BLaER1 (cell line): ENCODE measurements at regions not wholly inside any gene's neighbourhood (a gene's known extent, or its start where the extent isn't known, plus 50 kb on each side); places are given as distances from the start of the nearest gene placed in this dataset.
"Not testable (repeated sequence)": the region's sequence is repeated elsewhere in the genome, so short reads cannot be mapped to it uniquely, and the experiment has no call there.

Experiments used
- H3K27ac ChIP-seq: shearing (Covaris generic); formaldehyde crosslinking; 2 replicates; pipeline ENCODE4 v1.8.1; 2022
- H3K27me3 ChIP-seq: shearing (Covaris generic); formaldehyde crosslinking; 2 replicates; pipeline ENCODE4 v1.8.1; 2022
- H3K36me3 ChIP-seq: shearing (Covaris generic); formaldehyde crosslinking; 2 replicates; pipeline ENCODE4 v1.8.1; 2022
- H3K4me1 ChIP-seq: shearing (Covaris generic); formaldehyde crosslinking; 2 replicates; pipeline ENCODE4 v1.8.1; 2022
- H3K4me2 ChIP-seq: shearing (Covaris generic); formaldehyde crosslinking; 2 replicates; pipeline ENCODE4 v1.8.1; 2022
- H3K4me3 ChIP-seq: shearing (Covaris generic); formaldehyde crosslinking; 2 replicates; pipeline ENCODE4 v1.8.1; 2022
- H3K9ac ChIP-seq: shearing (Covaris generic); formaldehyde crosslinking; 2 replicates; pipeline ENCODE4 v1.8.1; 2022
- H3K9me3 ChIP-seq: shearing (Covaris generic); formaldehyde crosslinking; 2 replicates; pipeline ENCODE4 v1.8.1; 2022
- H4K20me1 ChIP-seq: shearing (Covaris generic); formaldehyde crosslinking; 2 replicates; pipeline ENCODE4 v1.8.1; 2022
- Cebpa-rat ChIP-seq: shearing (Covaris generic); IDR thresholded peaks from 2 replicates; pipeline ENCODE4 v1.8.1; 2022

DNA sequence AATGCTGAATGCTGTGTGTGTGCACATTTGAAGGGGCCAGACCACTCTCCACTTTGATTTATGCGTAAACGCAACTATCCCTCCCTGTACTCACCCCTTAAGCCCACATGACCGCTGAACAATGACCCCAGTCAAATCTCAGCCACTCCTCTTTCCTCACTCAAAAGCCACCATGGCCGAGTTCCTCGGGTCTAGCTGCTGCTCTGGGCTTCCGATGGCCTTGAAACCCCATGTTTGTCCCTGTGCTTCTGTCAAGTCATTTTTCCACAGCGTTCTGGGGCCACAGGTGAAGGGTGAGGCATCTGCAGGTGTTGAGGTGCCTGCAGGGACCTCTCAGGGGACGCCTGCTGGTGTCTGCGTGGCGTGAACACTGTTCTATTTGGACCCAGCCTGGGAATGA, 74.3 kb upstream of the TMEM18 start:
- no peak overlapping the region for H3K4me3 ChIP-seq
- H4K20me1 ChIP-seq: no peaks in the 10 kb centered on the region
- H3K27me3 ChIP-seq: no peaks in the 10 kb centered on the region
- H3K36me3 ChIP-seq: no peaks in the 10 kb centered on the region
- H3K27ac ChIP-seq: no peak overlapping the region
- no peak overlapping the region for H3K4me2 ChIP-seq
- no peak overlapping the region for H3K9ac ChIP-seq
- no peak for TF ChIP-seq Cebpa-rat
- H3K9me3 ChIP-seq: no peaks in the 10 kb centered on the region
- H3K4me1 ChIP-seq: peaks cover 27% of the 10 kb centered on the region

DNA sequence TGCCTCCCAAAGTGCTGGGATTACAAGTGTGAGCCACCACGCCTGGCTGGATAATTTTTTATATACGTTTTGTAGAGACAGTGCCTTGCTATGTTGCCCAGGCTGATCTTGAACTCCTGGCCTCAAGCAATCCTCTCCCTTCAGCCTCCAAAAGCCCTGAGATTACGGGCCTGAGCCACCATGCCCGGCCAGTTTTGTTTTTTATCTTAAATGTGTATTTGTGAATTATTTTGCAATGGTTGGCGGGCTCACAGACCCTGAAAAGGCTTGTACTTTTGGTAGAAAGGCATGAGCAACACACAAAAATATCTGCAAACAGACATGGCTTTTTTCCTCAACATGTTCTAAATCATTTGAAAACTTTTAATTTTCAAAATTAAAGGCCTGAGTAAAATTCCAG, 73.4 kb upstream of the TMEM18 start:
- no peak overlapping the region for H3K4me3 ChIP-seq
- no peaks in the 10 kb centered on the region for H3K27me3 ChIP-seq
- H3K36me3 ChIP-seq: no peaks in the 10 kb centered on the region
- H3K9me3 ChIP-seq: no peaks in the 10 kb centered on the region
- no peak overlapping the region for H3K9ac ChIP-seq
- no peak overlapping the region for H3K27ac ChIP-seq
- H3K4me2 ChIP-seq: no peak overlapping the region
- H4K20me1 ChIP-seq: no peaks in the 10 kb centered on the region
- no peak for TF ChIP-seq Cebpa-rat
- H3K4me1 ChIP-seq: peaks cover 18% of the 10 kb centered on the region

DNA sequence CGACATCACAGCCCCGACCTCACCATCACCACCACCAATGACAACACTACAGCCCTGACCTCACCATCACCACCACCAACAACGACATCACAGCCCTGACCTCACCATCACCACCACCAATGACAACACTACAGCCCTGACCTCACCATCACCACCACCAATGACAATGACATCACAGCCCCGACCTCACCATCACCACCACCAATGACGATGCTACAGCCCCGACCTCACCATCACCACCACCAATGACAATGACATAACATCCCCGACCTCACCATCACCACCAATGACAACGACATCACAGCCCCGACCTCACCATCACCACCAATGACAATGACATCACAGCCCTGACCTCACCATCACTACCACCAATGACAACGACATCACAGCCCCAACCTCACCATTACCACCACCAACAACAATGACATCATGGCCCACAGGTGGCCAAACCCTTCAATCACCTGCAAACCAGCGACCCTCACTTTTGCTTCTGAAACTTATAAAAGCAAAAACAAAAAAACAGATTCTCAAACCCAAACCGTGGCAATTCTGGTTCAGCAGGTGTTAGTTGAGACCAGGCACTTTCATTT, 70.7 kb upstream of the TMEM18 start:
- H3K9ac ChIP-seq: no peak overlapping the region
- no peaks in the 10 kb centered on the region for H3K9me3 ChIP-seq
- TF ChIP-seq Cebpa-rat: no peak
- H3K27ac ChIP-seq: no peak overlapping the region
- no peak overlapping the region for H3K4me3 ChIP-seq
- H4K20me1 ChIP-seq: no peaks in the 10 kb centered on the region
- H3K4me2 ChIP-seq: no peak overlapping the region
- H3K27me3 ChIP-seq: no peaks in the 10 kb centered on the region
- no peaks in the 10 kb centered on the region for H3K4me1 ChIP-seq
- no peaks in the 10 kb centered on the region for H3K36me3 ChIP-seq

DNA sequence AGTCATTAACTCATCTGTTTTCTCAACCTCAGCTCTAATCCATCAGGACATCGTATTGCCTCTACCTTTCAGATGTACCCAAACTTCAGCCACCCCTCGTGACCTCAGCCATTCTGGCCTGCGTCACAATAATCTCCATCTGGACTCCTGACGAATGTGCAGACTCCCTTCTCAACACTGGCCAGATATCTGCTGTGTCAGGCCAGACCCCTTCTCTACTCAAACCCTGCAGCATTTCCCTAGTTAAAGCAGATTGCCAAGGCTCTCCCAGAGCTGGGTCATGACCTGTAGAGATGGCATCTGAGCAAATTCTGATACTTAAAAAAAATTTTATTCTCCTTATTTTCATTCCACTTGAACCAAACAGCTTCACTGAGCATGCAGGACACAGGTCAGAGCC, 69.5 kb upstream of the TMEM18 start:
- Histone ChIP-seq H3K4me2 (no peak overlapping the region), H3K4me3 (no peak overlapping the region), H3K9me3 (no peaks in the 10 kb centered on the region), H3K27me3 (peaks cover 7% of the 10 kb centered on the region), H3K36me3 (no peaks in the 10 kb centered on the region), H3K4me1 (no peaks in the 10 kb centered on the region), H3K9ac (no peak overlapping the region), H3K27ac (no peak overlapping the region), H4K20me1 (no peaks in the 10 kb centered on the region)
- TF ChIP-seq Cebpa-rat: no peak

DNA sequence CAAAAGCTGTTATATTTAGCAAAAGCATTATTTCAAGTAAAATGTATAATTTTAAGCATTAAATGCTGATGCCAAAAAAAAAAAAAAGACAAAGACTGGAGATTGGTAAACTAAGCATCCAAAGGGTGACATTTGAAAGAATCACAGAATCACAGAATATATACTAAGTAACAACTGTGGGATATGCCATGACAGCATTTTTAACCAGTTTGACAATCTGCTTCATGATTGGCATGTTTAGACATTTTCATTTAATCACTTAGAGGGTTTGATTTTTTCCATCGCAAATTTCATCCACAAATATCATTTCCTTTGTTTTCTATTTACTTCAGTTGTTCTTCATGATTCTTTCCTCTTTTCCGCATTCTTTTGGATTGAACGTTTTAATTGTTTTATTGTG, 66.9 kb upstream of the TMEM18 start:
- Histone ChIP-seq H4K20me1 (no peaks in the 10 kb centered on the region), H3K9ac (no peak overlapping the region), H3K27ac (no peak overlapping the region), H3K4me3 (no peak overlapping the region), H3K27me3 (peaks cover 18% of the 10 kb centered on the region), H3K36me3 (no peaks in the 10 kb centered on the region), H3K4me2 (no peak overlapping the region), H3K4me1 (peaks cover 14% of the 10 kb centered on the region), H3K9me3 (no peaks in the 10 kb centered on the region)
- no peak for TF ChIP-seq Cebpa-rat

DNA sequence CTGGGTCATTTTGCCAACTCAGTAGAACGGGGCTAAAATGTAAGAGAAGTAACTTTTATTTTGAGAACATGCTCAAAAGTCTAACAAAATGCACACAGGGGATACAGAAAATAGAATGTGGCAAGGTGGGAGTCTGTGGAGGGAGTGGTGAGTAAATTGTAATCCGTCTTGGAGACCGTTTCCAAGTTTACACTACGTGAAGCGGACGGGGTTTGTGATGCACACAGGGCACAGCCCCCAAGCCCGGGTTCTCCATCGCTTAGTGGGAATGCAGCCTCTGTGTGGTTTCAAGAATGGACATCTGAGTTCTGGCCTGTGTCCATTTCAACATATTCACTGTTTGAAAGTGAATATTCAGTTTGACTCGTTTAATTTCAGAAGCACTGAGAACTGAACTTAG, 65.0 kb upstream of the TMEM18 start:
- no peak overlapping the region for H3K9ac ChIP-seq
- H3K4me3 ChIP-seq: no peak overlapping the region
- H3K27me3 ChIP-seq: peaks cover 18% of the 10 kb centered on the region
- no peak for TF ChIP-seq Cebpa-rat
- H3K27ac ChIP-seq: no peak overlapping the region
- H3K9me3 ChIP-seq: no peaks in the 10 kb centered on the region
- H3K4me1 ChIP-seq: peaks cover 14% of the 10 kb centered on the region
- no peaks in the 10 kb centered on the region for H4K20me1 ChIP-seq
- H3K36me3 ChIP-seq: no peaks in the 10 kb centered on the region
- H3K4me2 ChIP-seq: no peak overlapping the region

DNA sequence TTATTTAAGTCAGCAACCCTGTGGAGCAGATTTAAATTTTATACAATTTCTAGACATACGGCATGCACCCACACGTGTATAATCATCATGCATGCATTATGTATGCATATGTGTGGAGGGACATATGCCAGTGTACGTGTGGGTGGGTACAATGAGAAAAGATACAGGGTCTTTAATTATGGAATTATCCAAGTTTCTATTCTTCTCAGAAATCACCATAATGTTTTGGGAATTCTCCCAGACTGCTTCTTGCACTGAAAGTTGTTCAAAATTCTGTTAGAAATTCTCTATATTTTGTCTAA, 63.9 kb upstream of the TMEM18 start:
- H3K27ac ChIP-seq: no peak overlapping the region
- no peak overlapping the region for H3K4me3 ChIP-seq
- no peaks in the 10 kb centered on the region for H3K36me3 ChIP-seq
- TF ChIP-seq Cebpa-rat: no peak
- no peaks in the 10 kb centered on the region for H3K9me3 ChIP-seq
- H3K27me3 ChIP-seq: peaks cover 18% of the 10 kb centered on the region
- no peak overlapping the region for H3K9ac ChIP-seq
- peaks cover 14% of the 10 kb centered on the region for H3K4me1 ChIP-seq
- no peaks in the 10 kb centered on the region for H4K20me1 ChIP-seq
- peak overlapping the region; percentile 97 for H3K4me2 ChIP-seq

DNA sequence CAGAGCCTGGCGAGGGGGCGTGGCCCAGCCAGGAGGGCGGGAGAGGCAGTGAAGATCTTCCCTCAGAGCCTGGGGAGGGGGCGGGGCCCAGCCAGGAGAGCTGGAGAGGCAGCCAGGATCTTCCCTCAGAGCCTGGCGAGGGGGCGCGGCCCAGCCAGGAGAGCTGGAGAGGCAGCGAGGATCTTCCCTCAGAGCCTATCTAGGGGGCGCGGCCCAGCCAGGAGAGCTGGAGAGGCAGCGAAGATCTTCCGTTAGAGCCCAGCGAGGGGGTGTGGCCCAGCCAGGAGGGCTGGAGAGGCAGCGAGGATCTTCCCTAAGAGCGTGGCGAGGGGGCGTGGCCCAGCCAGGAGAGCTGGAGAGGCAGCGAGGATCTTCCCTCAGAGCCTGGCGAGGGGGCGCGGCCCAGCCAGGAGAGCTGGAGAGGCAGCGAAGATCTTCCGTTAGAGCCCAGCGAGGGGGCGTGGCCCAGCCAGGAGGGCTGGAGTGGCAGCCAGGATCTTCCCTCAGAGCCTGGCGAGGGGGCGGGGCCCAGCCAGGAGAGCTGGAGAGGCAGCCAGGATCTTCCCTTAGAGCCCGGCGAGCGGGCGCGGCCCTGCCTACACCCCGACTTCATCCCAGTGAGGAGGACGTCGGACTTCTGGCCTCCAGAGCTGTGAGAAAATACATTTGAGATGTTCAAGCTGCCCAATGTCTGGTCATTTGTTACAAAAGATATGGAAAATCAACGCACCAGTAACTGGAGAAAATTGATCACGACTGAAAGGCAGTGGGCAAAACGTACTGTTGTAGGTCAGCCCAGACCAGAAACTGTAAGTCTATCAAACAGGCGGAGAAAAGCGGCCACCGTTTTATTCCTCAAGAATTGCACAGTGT, 63.4 kb upstream of the TMEM18 start:
- H3K36me3 ChIP-seq, H4K20me1 ChIP-seq, H3K27ac ChIP-seq, H3K9me3 ChIP-seq: not testable (repeated sequence)
- Histone ChIP-seq H3K4me2 (peak overlapping the region; percentile 97), H3K4me3 (peak overlapping the region; percentile 72), H3K4me1 (peaks cover 19% of the 10 kb centered on the region), H3K27me3 (peaks cover 18% of the 10 kb centered on the region), H3K9ac (peak overlapping the region; percentile 70)

DNA sequence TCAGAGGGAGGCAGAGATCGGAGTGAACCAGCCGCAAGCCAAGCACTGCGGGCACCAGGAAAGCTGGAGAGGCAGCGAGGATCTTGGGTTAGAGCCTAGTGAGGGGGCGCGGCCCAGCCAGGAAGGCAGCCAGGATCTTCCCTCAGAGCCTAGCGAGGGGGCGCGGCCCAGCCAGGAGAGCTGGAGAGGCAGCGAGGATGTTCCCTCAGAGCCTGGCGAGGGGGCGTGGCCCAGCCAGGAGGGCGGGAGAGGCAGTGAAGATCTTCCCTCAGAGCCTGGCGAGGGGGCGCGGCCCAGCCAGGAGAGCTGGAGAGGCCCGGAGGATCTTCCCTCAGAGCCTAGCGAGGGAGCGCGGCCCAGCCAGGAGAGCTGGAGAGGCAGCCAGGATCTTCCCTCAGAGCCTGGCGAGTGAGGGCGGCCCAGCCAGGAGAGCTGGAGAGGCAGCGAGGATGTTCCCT, 62.7 kb upstream of the TMEM18 start:
- Histone ChIP-seq H3K27me3 (peaks cover 18% of the 10 kb centered on the region), H3K4me2 (peak overlapping the region; percentile 97), H3K4me3 (peak overlapping the region; percentile 72), H3K9ac (peak overlapping the region; percentile 70), H3K4me1 (peaks cover 20% of the 10 kb centered on the region)
- H4K20me1 ChIP-seq, H3K36me3 ChIP-seq, H3K27ac ChIP-seq, H3K9me3 ChIP-seq: not testable (repeated sequence)

DNA sequence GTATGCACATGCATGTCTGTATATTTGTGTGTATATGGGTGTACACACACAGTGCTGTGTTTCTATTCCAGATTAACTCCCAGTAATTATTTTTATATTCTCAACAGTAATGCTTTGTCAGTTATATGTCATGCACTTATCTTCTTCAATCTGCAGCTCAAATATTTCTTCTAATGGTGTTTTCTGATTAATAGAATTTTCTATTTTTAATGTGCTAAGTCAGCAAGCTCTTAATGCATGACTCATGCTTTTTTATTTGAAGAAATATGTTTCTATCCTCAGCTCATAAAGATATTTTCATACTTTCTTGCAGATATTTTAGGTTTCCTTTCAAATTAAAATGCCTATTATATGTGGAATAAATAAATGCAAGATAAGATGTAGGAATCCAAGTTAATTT, 59.7 kb upstream of the TMEM18 start:
- Histone ChIP-seq H4K20me1 (no peaks in the 10 kb centered on the region), H3K4me3 (no peak overlapping the region), H3K36me3 (no peaks in the 10 kb centered on the region), H3K4me2 (no peak overlapping the region), H3K27ac (no peak overlapping the region), H3K9me3 (no peaks in the 10 kb centered on the region), H3K4me1 (peaks cover 20% of the 10 kb centered on the region), H3K27me3 (peaks cover 13% of the 10 kb centered on the region), H3K9ac (no peak overlapping the region)
- TF ChIP-seq Cebpa-rat: no peak
